IMR-90 (cell line): ENCODE measurements at regions not wholly inside any gene's neighbourhood (a gene's known extent, or its start where the extent isn't known, plus 50 kb on each side); places are given as distances from the start of the nearest gene placed in this dataset.

ENCODE experiments used
- ATAC-seq: fragments of 200-7000 bp; cut with Tn5 transposase; 2 replicates; pipeline ENCODE4 v1.9.1; 2020; ENCODE audit warnings: low read depth, mild to moderate bottlenecking, moderate library complexity
- BruUV-seq: library from RNA; stranded (reverse); fragments of 400-500 nt; replicated peaks from 2 replicates; lab custom pipeline; 2021; lab: Mats Ljungman, UMichigan
- CTCF ChIA-PET: fragments of 300-600 bp; formaldehyde crosslinking; extraction: SDS; loops from one replicate; lab custom pipeline; 2021; ENCODE audit warnings: antibody characterized with exemption; lab: Yijun Ruan, JAX
- POLR2A ChIA-PET: fragments of 300-600 bp; sonication (Branson Sonifier 250); formaldehyde crosslinking; loops from one replicate; lab custom pipeline; 2022; ENCODE audit warnings: antibody characterized with exemption; ENCODE audit not compliant: unreplicated experiment; lab: Charles Lee
- DNase-seq: peaks from one replicate; pipeline ENCODE4 v3.0.0; 2013
- H2AFZ ChIP-seq: replicated peaks from 2 replicates; pipeline ENCODE3; 2013; ENCODE audit warnings: low read length, mild to moderate bottlenecking; ENCODE audit not compliant: poor library complexity
- H2AK5ac ChIP-seq: 2 replicates; pipeline ENCODE4 v1.6.1; 2013; ENCODE audit warnings: low read depth, low read length, inconsistent platforms
- H2AK9ac ChIP-seq: replicated peaks from 2 replicates; pipeline ENCODE3; 2013; ENCODE audit warnings: mild to moderate bottlenecking, low read depth, low read length, moderate library complexity; ENCODE audit not compliant: poor library complexity
- H2BK120ac ChIP-seq: 2 replicates; pipeline ENCODE4 v1.6.1; 2013; ENCODE audit warnings: low read depth, low read length, inconsistent platforms
- H2BK15ac ChIP-seq: 3 replicates; pipeline ENCODE4 v1.6.1; 2013; ENCODE audit warnings: low read depth, low read length, inconsistent platforms
- H2BK20ac ChIP-seq: 2 replicates; pipeline ENCODE4 v1.6.1; 2013; ENCODE audit warnings: low read depth, mild to moderate bottlenecking, inconsistent platforms, low read length, moderate library complexity
- H2BK5ac ChIP-seq: 2 replicates; pipeline ENCODE4 v1.6.1; 2013; ENCODE audit warnings: mild to moderate bottlenecking, low read depth, low read length, inconsistent platforms; ENCODE audit not compliant: poor library complexity, severe bottlenecking
- H3K14ac ChIP-seq: replicated peaks from 2 replicates; pipeline ENCODE4 v1.6.1; 2013; ENCODE audit warnings: low read depth, low read length, inconsistent platforms
- H3K18ac ChIP-seq: 2 replicates; pipeline ENCODE4 v1.6.1; 2013; ENCODE audit warnings: low read depth, low read length, control low read depth
- H3K23ac ChIP-seq: 2 replicates; pipeline ENCODE4 v1.6.1; 2013; ENCODE audit warnings: low read depth, low read length, inconsistent platforms
- H3K27ac ChIP-seq: 2 replicates; pipeline ENCODE4 v1.5.1; 2013; ENCODE audit warnings: mild to moderate bottlenecking, control low read depth, low read length; ENCODE audit not compliant: insufficient read depth
- H3K27me3 ChIP-seq: 2 replicates; pipeline ENCODE4 v1.6.1; 2013; ENCODE audit warnings: low read length; ENCODE audit not compliant: control insufficient read depth, insufficient read depth
- H3K36me3 ChIP-seq: 2 replicates; pipeline ENCODE4 v1.6.1; 2013; ENCODE audit warnings: low read length, mixed read lengths; ENCODE audit not compliant: control insufficient read depth, insufficient read depth
- H3K4ac ChIP-seq: 2 replicates; pipeline ENCODE4 v1.6.1; 2013; ENCODE audit warnings: low read depth, low read length, inconsistent platforms
- H3K4me1 ChIP-seq: 2 replicates; pipeline ENCODE4 v1.6.1; 2013; ENCODE audit warnings: low read length, mixed read lengths; ENCODE audit not compliant: control insufficient read depth, insufficient read depth
- H3K4me2 ChIP-seq: 2 replicates; pipeline ENCODE4 v1.6.1; 2013; ENCODE audit warnings: low read depth, mild to moderate bottlenecking, control low read depth, low read length, moderate library complexity
- H3K4me3 ChIP-seq: 2 replicates; pipeline ENCODE4 v1.5.1; 2013; ENCODE audit warnings: low read depth, mild to moderate bottlenecking, control low read depth, low read length, moderate library complexity; ENCODE audit not compliant: insufficient read depth
- H3K56ac ChIP-seq: 2 replicates; pipeline ENCODE4 v1.6.1; 2013; ENCODE audit warnings: low read length, inconsistent platforms; ENCODE audit not compliant: insufficient read depth; ENCODE audit errors: extremely low read depth
- H3K79me1 ChIP-seq, 2 experiments: 2 replicates each; pipeline ENCODE4 v1.6.1; 2013; ENCODE audit warnings: low read length in 2 of 2, inconsistent platforms in 1 of 2, low read depth in 1 of 2
- H3K9ac ChIP-seq: 2 replicates; pipeline ENCODE4 v1.6.1; 2013; ENCODE audit warnings: low read depth, low read length, control low read depth
- H3K9me1 ChIP-seq: 2 replicates; pipeline ENCODE4 v1.6.1; 2013; ENCODE audit warnings: low read length, inconsistent platforms; ENCODE audit not compliant: insufficient read depth
- H3K9me3 ChIP-seq: 2 replicates; pipeline ENCODE4 v1.6.1; 2013; ENCODE audit warnings: low read length; ENCODE audit not compliant: control insufficient read depth, insufficient read depth
- H4K20me1 ChIP-seq: 2 replicates; pipeline ENCODE4 v1.6.1; 2013; ENCODE audit warnings: low read length, inconsistent platforms; ENCODE audit not compliant: insufficient read depth
- H4K5ac ChIP-seq: 2 replicates; pipeline ENCODE4 v1.6.1; 2013; ENCODE audit warnings: mild to moderate bottlenecking, low read depth, low read length, control low read depth
- H4K8ac ChIP-seq, 2 experiments: 2 replicates each; pipeline ENCODE4 v1.6.1; 2013; ENCODE audit warnings: low read depth in 2 of 2, low read length in 2 of 2, control low read depth in 1 of 2, inconsistent platforms in 1 of 2
- H4K91ac ChIP-seq: 2 replicates; pipeline ENCODE4 v1.6.1; 2013; ENCODE audit warnings: low read depth, low read length, inconsistent platforms; ENCODE audit not compliant: insufficient read depth
- MAFK ChIP-seq: IDR thresholded peaks from 2 replicates; pipeline ENCODE4 v1.6.1; 2012; ENCODE audit warnings: low read depth, low read length, improper control_type of control experiment
- POLR2A ChIP-seq: IDR thresholded peaks from 2 replicates; pipeline ENCODE4 v1.6.1; 2012; ENCODE audit warnings: mild to moderate bottlenecking, low read depth, low read length
- WGBS, 2 experiments: methylation state at CpG; one replicate each; pipeline versions ENCODE4 v1.1.5 to v1.1.7; 2013; ENCODE audit warnings: missing lambda C conversion rate in 2 of 2; ENCODE audit not compliant: insufficient read length in 1 of 2; ENCODE audit errors: extremely low coverage in 2 of 2; 5-methylcytosine and 5-hydroxymethylcytosine counted together
- dilution Hi-C: fragments of 300-500 bp; cut with HindIII; formaldehyde crosslinking; loops from one replicate; pipeline ENCODE4 v1.14.3; 2018; ENCODE audit warnings: low sequenced_read_pairs; ENCODE audit not compliant: unreplicated experiment
- in situ Hi-C: fragments of 300-500 bp; cut with MboI; formaldehyde crosslinking; loops from 3 replicates; pipeline ENCODE4 v1.14.3; 2019; ENCODE audit warnings: low sequenced_read_pairs, inconsistent platforms, mixed read lengths
- intact Hi-C: fragments of 100-400 bp; cut with micrococcal nuclease; formaldehyde crosslinking; loops from 2 replicates; pipeline ENCODE4 v1.10.0; 2022

DNA sequence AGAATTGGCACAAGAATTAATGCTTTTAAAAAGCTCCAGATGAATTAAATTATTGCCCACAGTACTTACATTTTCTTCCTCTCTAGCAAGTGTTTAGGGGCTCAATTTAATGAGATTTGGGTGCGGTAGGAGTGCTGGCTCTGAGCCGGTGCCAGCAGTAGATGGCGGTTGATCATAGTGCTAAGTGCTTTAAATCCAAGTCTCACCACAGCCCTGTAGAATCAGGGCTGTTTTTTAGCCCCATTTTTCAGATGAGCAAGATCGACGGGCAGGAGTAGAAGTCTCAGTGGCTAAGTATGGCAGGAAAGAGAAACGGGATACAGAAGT is 136.9 kb upstream of the SALL4 start:
- Histone ChIP-seq H2BK120ac (no peak overlapping the region), H3K23ac (no peak overlapping the region), H2AK5ac (no peak overlapping the region), H3K4me1 (peaks cover 6% of the 10 kb centered on the region), H3K27ac (no peak overlapping the region), H3K9ac (no peak overlapping the region), H4K91ac (no peak overlapping the region), H3K4me2 (no peak overlapping the region), H3K56ac (no peak overlapping the region), H4K8ac (no peak overlapping the region), H3K4me3 (no peak overlapping the region), H2AFZ (no peak overlapping the region), H2BK20ac (no peak overlapping the region), H3K79me1 (no peaks in the 10 kb centered on the region), H3K9me3 (no peaks in the 10 kb centered on the region), H3K14ac (no peak overlapping the region), H2BK5ac (no peak overlapping the region), H3K36me3 (no peaks in the 10 kb centered on the region), H3K27me3 (no peaks in the 10 kb centered on the region; the same call in 1 of the 2 replicates), H2BK15ac (no peak overlapping the region), H3K18ac (no peak overlapping the region), H4K5ac (no peak overlapping the region), H2AK9ac (no peak overlapping the region), H4K20me1 (no peaks in the 10 kb centered on the region), H3K9me1 (no peaks in the 10 kb centered on the region), H3K4ac (no peak overlapping the region)
- TF ChIP-seq MAFK = no peak
- TF ChIP-seq POLR2A = no peak
- WGBS, 2 experiments = no CpG with 5 or more reads among the region's 6 CpGs
- dilution Hi-C loops (no loop called here), in situ Hi-C loops (no loop called here), intact Hi-C loops (no loop called here)
- ChIA-PET CTCF (no interaction called here), POLR2A (no interaction called here)
- no TSS peak for BruUV-seq
- DNase-seq = no peak
- no peak for ATAC-seq
